ENCODE measurements at regions not wholly inside any gene's neighbourhood (a gene's known extent, or its start where the extent isn't known, plus 50 kb on each side); places are given as distances from the start of the nearest gene placed in this dataset.

GRCh38 chr5:4987431-4987830, 152.7 kb upstream of the ADAMTS16 start:
- DNase-seq, result no peak

- DNase-seq, result no peak
Observed at GRCh38 chr5:4989118-4989517, 151.0 kb upstream of the ADAMTS16 start.

GRCh38 chr5:4990017-4990416, 150.1 kb upstream of the ADAMTS16 start:
- no peak for DNase-seq

- no peak for DNase-seq
Observed at GRCh38 chr5:4990462-4990861, 149.7 kb upstream of the ADAMTS16 start.

- no peak for DNase-seq
Observed at GRCh38 chr5:4991925-4992324, 148.2 kb upstream of the ADAMTS16 start.

GRCh38 chr5:4995014-4995413, 145.1 kb upstream of the ADAMTS16 start:
- DNase-seq, result no peak

- DNase-seq, result no peak
Observed at GRCh38 chr5:5005353-5005752, 134.8 kb upstream of the ADAMTS16 start.

- no peak for DNase-seq
Observed at GRCh38 chr5:5006548-5006947, 133.6 kb upstream of the ADAMTS16 start.

- no peak for DNase-seq
Observed at GRCh38 chr5:5009240-5009639, 130.9 kb upstream of the ADAMTS16 start.

- DNase-seq, result no peak
Observed at GRCh38 chr5:5011151-5011550, 129.0 kb upstream of the ADAMTS16 start.

- DNase-seq, result no peak
Observed at GRCh38 chr5:5014586-5015235, 125.4 kb upstream of the ADAMTS16 start.

- DNase-seq, result no peak
Observed at GRCh38 chr5:5017827-5018577, 122.1 kb upstream of the ADAMTS16 start.

GRCh38 chr5:5018578-5018970, 121.6 kb upstream of the ADAMTS16 start:
- DNase-seq, result no peak

- DNase-seq, result no peak
Observed at GRCh38 chr5:5021436-5021835, 118.7 kb upstream of the ADAMTS16 start.

GRCh38 chr5:5025098-5025773, 114.9 kb upstream of the ADAMTS16 start:
- DNase-seq, result no peak

- peak; percentile 30 for DNase-seq
Observed at GRCh38 chr5:5025774-5026408, 114.2 kb upstream of the ADAMTS16 start.

- no peak for DNase-seq
Observed at GRCh38 chr5:5026409-5026785, 113.7 kb upstream of the ADAMTS16 start.

- no peak for DNase-seq
Observed at GRCh38 chr5:5031665-5032064, 108.5 kb upstream of the ADAMTS16 start.

- no peak for DNase-seq
Observed at GRCh38 chr5:5037674-5038073, 102.5 kb upstream of the ADAMTS16 start.

GRCh38 chr5:5039918-5040317, 100.2 kb upstream of the ADAMTS16 start:
- no peak for DNase-seq

- no peak for DNase-seq
Observed at GRCh38 chr5:5040712-5041111, 99.4 kb upstream of the ADAMTS16 start.

- DNase-seq, result no peak
Observed at GRCh38 chr5:5042806-5043205, 97.3 kb upstream of the ADAMTS16 start.

GRCh38 chr5:5043346-5043745, 96.8 kb upstream of the ADAMTS16 start:
- DNase-seq, result no peak

All from COR-L47 (cell line).